GM21528 (cell line): ENCODE measurements at regions not wholly inside any gene's neighbourhood (a gene's known extent, or its start where the extent isn't known, plus 50 kb on each side); places are given as distances from the start of the nearest gene placed in this dataset.

Experiments
- ATAC-seq: cut with Tn5 transposase; IDR thresholded peaks from one replicate; pipeline ENCODE4 v1.9.1; 2021; ENCODE audit warnings: mild to moderate bottlenecking, moderate library complexity; ENCODE audit not compliant: unreplicated experiment, low FRiP score

DNA sequence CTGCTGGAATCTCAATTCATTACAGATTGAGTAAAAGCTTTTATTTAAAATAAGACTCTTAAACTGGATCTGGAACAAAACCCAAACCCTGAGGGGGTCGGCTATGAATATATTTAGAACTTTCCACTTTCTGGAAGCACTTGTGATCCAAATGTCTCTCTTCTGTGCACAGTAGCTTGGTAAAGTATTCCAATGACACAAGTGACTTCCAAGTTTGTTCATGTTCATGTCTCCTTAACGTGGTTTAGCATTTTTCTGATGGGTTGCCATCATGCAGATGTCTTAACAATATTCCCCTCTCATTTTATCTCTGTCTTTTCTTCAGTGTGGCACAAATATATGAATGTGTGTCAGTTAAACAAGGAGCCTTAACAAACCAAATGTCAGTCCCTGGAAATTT, 191.9 kb upstream of the SORCS1 start:
- no peak for ATAC-seq

DNA sequence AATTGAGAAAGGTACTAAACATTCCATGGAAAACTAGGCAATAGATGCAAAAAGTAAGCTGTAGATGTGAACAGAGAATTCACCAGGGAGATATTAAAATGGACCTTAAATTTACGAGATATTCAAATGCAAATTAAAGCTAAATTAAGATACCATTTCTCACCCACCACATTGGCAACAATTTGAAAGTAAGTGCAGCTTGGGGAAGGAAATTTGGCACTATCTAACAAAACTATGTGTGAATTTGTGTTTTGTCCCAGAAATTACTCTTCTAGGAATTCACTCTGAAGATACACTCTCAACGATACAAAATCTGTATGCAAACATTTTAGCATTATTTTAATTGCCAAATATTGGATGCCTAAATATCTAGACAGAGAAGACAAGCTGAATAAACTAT, 178.2 kb upstream of the SORCS1 start:
- ATAC-seq, result no peak

DNA sequence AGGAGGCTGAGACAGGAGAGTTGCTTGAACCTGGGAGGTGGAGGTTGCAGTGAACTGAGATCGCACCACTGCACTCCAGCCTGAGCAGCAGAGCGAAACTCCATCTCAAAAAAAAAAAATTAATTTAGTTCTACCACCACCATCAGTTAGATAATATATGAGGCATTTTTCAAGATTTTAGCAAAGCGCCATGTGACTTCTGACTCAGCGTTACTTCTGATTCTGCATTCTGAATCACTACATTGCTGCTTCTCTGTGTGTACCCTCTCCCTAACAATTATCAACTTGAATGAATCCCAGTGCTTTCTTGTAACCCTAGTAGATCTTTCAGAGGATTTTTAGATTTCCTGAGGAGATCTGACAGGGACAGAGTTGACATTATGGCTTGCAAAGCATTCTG, 176.8 kb upstream of the SORCS1 start:
- ATAC-seq, result no peak

- no peak for ATAC-seq
Measured at GRCh38 chr10:107340326-107340725, 175.8 kb upstream of the SORCS1 start.

- no peak for ATAC-seq
Measured at GRCh38 chr10:107336061-107336460, 171.6 kb upstream of the SORCS1 start.

DNA sequence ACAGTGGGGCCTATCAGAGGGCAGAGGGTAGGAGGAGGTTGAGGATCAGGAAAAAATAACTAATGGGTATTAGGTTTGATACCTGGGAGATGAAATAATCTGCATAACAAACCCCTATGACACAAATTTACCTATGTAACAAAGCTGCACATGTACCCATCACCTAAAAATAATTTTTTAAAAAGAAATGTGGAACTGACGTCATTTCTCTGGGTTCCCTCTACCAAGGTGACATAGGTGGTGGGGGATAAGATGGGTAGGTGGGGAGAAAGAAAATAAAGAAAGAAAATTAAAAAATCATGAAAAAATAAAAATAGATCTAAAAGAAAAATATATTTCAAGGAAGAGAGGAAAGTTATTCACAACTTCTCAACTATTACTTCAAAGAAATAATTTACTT, 153.1 kb upstream of the SORCS1 start:
- ATAC-seq, result no peak

GRCh38 chr10:107303203-107303602, 138.7 kb upstream of the SORCS1 start:
- no peak for ATAC-seq

DNA sequence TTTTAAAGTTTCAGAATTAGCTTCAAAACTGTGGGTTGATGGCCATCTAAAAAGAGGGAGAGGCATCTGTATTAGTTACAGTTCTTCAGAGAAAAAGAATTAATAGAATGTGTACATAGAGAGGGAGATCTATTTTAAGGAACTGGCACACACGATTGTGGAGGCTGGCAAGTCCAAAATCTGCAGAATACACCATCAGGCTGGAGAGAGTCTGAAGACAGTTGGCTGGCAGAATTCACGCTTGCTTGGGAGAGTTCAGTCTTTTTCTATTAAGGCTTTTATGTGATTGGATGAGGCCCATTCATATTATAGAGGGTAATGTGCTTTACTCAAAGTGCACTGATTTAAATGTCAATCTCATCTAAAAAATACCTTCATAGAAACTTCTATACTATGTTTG, 135.1 kb upstream of the SORCS1 start:
- no peak for ATAC-seq

DNA sequence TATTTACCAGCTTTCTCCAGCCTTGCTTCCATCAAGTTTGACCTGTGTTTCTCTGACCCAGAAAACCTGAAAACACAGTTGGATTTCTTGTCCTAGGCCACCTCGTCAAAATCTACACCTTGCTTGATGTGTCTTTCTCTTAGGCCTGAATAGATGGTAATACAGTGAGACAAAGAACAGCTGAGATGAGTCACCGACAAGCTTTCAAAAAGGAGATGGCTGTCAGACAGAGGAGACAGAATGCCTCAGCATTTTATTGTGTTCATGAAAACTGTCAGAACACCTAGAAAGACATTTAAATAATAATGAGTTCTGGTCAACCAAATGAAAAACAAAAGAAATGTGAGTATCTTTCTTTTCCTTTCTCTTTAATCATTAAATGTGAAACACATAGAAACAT, 119.7 kb upstream of the SORCS1 start:
- no peak for ATAC-seq

- ATAC-seq, result no peak
Measured at GRCh38 chr10:107280293-107280692, 115.8 kb upstream of the SORCS1 start.

DNA sequence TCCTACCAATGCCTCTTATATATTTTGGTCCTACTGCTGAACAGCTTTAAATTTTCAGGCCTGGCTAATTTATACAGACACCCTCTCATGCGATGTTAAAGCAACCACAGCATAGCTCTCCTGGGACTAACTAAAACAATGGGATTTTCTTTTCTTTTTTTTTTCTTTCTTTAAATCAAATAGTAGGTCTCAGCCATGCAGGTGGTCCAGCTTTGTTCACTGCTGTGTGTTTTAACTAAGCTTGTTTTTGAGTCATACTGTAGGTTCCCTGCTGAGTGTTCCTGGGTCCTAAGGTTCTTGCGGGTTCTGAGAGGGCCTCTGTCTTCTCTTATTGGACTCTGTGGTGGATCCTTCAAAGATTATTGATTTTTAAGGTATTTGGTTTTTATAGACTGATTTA, 113.1 kb upstream of the SORCS1 start:
- ATAC-seq, result no peak

DNA sequence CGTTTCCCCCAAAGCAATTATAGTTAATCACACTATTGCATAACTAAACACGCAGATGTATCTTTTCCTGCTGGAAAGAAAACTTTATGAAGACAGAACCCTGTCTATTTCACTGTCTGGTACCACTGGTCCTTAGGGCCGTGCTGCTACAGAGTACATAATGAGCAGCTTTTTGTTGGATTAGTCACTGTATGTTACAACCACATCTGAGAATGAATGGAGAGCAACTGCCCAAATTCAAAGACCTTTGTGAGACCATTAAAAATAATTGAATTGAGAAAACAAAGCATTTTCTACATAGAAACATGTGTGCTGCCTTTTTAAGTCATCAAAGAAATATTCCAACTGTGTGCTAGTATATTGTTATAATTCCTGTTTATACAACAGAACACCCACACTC, 111.3 kb upstream of the SORCS1 start:
- ATAC-seq, result no peak

DNA sequence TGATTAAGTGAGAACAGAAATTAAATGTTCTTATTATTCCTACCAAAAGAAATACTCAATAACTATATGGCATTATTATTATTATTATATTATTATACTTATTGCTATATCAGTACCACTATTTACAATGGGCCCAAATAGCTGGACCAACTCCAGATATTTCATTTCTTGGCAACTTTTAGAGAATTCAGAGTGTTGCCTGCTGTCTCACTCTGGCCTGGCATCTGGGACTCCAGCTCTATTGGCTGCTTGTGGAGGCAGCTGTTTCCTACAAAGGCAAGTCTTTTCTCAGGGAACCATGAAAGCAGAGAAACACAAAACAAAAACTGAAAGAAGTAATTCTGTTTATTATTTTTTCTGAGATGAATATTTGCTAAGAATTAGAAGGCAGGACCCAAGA, 105.1 kb upstream of the SORCS1 start:
- no peak for ATAC-seq

- no peak for ATAC-seq
Measured at GRCh38 chr10:107264742-107265141, 100.2 kb upstream of the SORCS1 start.

DNA sequence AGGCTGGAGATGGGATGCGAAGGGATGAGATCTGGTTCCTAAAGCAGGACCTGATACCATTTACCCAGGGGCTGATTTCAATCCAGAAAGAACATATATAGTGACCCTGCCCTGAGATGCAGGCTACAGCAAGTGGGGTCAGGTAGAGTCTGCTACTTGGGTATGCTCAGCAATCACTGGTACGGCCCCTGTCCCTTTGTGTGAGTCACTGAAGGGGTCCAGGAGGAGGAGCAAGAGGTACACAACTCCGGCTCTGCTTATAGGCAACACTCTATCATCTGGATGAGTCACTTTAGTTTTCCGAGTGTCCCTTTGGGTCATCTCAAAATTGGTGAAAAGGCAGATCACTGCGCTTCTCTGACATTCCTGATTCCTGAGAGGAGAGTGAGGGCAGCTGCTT, 79.6 kb upstream of the SORCS1 start:
- no peak for ATAC-seq

- ATAC-seq, result no peak
Measured at GRCh38 chr10:107238275-107238674, 73.8 kb upstream of the SORCS1 start.

DNA sequence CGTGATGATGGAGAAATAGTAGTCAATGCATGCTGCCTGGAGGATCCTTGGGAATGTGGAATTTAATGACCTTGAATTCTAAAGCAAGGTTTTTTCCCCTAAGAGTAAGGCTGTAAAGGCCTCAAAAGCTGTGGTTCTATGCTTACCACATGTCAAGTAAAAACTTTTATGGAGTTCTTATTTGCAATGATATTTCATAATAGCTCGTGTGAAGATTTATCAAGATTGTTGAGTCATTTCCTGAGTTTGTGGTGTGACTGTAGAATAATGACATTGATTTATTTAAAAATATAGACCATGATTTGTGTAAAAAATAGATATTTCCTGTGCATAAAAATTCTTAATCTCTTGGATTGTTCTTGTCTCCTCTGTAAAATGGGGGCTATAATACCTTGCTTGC, 67.5 kb upstream of the SORCS1 start:
- ATAC-seq, result no peak

DNA sequence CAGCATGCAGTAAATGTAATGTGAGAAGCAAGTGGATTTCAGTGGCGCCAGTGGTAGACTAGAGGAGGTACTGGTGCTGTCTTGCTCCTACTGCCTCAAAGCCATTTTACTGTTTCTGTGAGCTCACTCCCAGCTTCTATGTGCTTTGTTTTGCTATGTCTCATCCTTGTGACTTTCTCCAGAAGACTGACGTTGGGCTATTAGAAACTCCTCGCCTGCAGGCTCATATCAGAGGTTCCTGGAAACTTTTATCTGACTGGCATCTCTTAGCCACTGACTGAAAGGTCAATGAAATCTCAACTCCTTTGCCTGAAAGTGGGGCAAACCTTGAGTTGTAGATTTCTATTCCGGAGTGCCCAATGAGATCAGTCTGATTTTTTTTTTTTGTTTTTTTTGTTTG, 66.4 kb upstream of the SORCS1 start:
- ATAC-seq, result no peak

DNA sequence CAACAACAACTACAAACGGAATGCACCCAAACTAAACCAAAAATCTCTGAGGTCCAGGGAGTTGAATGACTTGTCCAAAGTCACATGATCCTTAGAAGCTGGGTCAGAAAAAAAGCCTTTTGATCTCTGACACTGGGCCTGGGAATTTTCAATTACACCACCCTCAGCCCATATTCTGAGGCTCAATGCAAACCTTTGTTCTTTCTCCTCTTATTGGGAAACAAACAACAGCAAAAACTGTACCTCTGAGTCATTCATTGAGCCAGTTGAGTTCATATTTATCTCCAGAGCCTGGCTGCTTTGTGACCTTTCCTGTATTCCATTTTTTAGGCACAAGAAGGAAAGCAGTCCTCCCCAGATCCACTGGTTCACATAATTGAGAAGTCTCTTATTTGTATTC, 51.2 kb upstream of the SORCS1 start:
- no peak for ATAC-seq
